GM18511 (cell line): ENCODE measurements at regions not wholly inside any gene's neighbourhood (a gene's known extent, or its start where the extent isn't known, plus 50 kb on each side); places are given as distances from the start of the nearest gene placed in this dataset.

Experiments
- ATAC-seq: cut with Tn5 transposase; IDR thresholded peaks from one replicate; pipeline ENCODE4 v1.9.1; 2021; ENCODE audit warnings: mild to moderate bottlenecking, moderate library complexity; ENCODE audit not compliant: unreplicated experiment

DNA sequence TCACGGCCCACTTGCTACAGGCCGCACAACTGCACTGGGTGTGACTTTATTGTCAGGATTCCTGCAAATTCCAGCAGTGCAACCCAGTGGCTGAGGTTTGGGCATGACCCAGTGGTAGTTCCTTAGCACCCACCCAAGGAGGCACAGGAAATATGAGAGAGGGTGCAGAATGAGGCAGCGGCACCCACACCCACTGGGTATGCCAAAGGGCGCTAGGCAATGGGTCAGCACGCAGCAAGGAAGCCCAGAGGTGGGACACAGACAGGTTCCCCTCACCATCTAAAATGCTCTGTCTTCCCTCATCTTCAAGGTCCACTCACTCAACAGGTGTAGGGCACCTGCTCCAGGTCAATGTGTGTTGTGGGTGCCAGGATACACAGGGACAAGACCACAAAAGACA lies 357.8 kb upstream of the MKI67 start:
- ATAC-seq = no peak

DNA sequence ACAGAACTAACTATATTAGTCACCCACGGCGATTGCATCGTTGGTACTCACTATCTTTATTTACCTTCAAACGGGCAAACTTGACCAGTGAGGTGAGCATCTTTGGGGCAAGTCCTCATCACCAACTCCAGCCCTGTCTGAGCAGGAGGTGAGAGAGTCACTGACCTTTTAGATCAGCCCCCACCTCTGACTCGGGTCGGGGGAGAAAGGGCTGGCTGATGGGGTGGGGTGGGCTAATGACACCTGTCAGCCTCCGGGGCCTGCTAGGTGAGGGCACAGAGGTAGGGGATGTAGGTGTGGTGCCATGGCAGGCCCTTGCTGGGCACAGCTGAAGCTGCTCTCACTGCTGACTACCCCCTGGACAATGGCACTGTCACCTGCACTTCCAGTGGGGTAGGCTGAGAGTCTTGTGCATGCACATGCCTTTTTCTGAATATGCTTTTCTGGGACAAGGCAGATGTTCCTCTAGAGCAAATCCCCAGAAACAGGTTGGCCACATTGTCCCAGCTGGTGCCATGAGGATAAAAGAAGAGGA lies 359.5 kb upstream of the MKI67 start:
- no peak for ATAC-seq

DNA sequence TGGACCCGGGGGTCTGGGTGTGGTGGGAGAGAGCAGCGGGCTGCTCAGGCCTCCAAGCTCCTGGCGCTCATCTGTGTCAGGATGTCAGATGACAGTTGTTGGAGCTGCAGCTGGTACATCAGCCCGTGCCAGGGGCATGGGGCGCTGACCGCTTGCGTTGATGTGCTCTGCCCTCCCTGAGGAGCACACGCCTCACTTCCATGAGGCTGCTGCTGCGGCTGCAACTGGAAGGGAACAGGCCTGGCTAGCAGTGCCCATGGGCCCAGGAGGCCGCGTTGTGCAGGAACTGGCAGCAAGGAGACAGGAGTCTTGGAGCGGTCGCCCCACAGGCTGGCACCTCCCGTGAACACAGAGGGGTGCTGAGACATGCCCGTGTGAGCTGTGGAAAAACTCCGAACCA lies 361.3 kb upstream of the MKI67 start:
- ATAC-seq = no peak

DNA sequence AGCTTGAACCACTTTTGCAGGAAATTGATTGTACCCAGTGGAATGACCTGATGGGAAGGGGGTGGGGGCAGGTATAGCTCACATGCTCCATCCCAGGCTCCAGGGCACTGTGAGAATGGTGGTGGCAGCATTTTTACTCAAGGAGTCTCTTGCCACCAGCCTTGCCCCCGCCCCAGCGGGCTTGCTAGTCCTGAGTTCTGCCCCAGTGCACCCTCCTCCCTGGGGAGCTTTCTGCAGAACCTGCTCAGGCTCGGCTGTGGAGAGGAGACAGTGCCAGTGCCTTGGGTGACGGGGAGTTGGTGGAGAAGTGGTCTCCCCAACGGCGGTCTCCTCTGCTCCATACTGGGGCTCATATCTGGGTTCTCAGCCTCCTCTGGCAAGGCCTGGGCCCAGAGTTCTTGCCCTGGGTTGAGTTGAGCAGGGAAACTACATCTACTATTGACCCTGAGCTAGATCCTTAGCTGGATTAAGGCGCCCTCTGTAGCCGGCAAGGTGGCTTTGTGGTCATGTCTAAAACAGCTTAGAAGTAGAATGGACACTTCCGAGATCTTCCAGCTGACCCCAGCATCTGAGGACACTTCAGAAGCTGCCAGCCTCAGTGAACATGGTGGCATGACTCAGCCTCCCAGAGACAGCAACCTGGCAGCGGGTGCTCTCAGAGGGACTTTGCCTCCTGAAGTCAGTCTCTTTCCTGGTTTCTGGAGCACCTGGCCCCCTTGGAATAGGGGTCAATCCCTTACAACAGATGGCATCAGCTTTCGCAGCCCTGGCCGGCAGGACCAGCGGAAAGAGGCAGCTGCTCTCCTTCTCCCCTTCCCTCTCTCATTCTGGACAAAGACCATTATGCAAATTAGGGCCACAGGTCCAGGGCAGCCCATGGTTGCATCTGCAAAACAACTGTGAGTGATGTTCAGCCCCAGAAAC lies 363.4 kb upstream of the MKI67 start:
- no peak for ATAC-seq

DNA sequence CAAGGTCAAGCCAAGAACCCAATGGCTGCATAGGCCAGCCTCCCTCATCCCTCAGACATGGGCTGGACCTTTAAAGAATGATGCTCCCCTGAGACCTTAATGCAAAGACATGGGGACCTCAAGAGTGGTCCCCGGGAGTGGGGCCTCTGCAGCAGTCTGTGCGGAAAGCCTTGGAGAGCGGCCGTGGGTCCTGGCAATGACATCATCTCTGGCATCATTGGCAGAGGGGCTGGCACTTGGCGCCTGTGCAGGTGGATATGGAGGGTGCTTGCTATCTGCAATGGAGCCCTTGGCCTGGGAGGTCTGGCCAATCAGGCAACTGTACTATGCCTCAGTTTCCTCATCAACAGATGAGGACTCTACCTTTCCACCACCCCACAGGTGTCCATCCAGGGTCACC lies 365.5 kb upstream of the MKI67 start:
- ATAC-seq = no peak

DNA sequence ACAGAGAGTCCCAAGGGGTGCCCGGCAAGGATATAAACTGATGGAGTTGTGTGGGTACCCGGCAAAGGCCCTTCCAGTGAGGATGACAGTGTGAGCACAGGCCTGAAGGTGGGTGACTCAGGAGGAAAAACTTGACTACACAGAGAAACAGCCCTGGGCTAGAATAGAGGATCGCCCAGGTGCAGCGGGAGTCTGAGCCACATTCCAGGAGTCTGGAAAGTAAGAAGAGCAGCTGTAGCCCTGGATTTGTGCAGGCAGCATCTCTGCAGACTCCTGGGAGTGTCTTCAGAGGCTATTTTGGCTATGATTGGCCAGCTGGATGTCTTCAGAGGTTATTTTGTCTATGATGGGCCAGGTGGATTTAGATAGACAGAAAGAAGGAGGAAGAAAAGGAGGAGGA lies 367.6 kb upstream of the MKI67 start:
- no peak for ATAC-seq

DNA sequence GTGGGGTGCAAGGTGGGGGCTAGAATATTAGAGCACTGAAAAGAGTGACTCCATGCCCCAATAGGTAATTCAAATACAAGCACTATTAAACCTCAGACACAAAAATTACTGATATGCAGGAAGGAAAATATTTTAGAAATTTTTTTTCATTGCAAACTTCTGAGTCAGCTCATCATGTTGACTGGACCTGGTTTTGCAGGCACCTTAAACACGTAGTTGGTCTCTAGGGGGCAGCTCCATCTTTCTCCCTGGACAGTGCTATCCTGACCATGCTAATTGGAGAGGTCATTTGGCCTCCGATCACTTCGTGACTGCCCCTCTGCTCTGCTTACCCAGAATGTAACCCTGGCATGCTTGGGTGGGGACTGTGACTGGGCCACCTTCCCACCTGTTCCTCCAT lies 368.4 kb upstream of the MKI67 start:
- ATAC-seq = no peak

DNA sequence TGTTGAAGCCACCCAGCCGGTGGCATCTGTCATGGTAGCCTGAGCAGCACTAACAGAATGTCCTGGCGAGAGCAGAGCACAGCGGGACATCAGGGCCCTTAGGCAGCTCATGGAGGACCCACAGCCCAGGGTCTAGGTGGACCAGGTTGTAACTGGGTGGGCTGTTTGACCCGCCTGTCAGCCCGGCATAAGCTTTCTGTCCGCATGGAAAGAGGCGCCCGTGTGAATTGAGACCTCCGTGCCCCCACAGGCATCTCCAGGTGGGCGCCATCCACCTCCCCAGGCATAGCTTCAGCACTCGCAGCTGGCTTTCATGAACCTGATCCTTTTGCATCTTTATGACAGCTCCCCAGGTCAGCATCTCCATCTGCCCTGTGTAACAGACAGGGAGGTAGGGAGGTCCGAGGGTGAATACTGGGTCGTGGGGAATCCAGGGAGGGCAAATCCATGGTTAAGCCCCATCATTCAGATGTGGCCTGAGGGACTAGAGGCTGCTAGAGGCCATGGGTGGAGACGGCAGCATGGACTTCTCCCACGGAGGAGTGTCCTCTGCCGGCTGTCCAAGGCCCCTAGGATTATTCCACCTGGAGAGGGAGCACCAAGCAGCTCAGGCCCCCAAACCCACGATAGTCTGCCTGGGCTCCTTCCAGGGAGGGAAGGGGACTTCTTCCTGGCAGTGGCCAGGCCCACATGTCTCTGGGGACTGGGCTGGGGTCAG lies 371.6 kb upstream of the MKI67 start:
- no peak for ATAC-seq

DNA sequence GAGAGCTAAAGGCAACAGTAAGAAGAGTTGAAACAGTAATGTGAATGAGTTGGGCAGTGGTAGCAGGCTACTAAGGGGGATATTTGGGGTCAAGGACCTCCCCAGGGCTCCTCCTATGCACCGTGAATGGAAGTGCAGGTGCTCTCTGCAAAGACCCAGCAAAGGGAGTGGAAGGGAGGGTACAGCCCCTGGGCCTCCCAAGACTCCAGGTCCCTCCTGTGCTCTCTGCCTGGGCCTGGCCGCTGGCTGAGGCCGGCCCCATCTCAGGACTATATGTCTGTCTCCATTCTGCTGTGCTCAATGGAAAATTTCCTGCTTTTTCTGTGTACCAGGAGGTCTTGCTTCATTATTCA lies 372.1 kb upstream of the MKI67 start:
- ATAC-seq = no peak

DNA sequence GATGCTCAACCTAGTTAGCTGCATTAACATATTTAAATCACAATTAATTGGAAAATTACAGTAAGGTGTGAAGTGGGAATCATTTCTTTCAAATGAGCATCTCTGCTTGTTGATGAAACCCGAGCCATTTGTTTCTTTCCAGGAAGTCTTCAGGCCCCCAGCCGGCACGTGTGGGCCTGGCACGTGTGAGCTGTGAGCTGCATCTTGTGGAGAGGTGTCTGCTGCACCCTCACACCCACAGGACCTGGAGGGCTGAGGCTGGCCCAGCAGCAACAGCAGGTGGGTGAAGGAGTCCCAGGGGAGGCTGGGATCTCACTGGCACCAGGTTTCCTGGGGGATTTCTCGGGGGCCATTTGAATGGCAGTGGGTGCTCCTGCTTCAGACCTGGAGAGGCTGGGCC lies 372.5 kb upstream of the MKI67 start:
- ATAC-seq = no peak

DNA sequence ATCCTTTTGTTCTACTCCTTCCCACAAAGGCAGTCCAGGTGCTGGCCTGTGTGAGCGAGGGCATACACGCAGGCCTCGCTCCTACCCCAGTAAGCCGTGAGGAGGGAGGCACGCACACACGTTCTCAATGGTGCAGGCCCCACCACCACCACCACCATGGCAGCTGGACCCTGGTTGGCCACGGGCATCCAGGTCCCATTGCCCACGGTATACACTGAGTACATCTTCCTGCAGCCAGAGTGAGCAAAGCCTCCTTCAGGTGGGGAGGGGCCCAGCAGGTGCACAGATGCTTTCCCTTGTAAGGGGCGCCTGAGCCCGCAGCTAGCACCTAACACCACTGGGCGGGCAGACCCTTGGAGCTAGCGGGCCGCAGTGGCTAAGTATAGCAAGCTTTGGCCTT lies 373.3 kb upstream of the MKI67 start:
- no peak for ATAC-seq

DNA sequence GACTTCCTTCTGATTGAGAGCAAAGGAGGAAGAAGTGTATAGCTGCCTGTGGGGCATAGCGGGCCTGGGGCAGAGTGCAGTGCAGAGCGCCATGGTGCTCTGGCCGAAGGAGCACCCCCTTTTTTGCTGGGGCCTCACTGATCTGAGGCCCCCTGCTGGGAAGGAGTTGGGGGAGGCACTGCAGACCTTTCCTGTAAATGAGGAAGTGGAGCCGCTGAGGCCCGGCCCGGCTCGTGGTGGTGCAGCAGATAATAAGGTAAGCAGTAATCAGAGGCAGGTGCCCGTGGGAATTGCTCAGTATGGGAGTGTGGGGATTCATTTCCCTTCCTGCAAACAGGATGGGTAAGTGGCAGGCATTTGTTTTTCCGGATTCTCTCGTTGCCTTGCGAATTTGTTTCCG lies 373.7 kb upstream of the MKI67 start:
- ATAC-seq = no peak

DNA sequence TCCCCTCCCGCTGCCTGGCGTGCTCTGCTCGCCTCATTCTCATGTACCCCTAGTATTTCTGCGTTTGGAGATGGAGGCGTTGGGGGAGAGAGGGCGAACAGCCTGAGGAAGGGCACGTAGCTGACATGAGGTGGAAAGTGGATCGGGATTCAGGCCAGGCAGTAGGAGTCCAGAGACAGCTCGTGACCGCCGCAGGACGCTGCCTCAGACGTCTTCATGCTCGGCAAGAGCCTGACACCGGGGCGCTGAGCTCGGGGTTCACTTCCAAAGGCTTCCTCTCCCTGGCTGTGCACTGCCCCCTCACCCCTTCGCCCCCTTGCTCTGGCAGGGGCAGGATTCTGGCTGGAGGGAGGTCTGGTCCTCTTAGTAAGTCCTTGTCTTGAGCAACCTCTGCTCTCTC lies 374.4 kb upstream of the MKI67 start:
- no peak for ATAC-seq

DNA sequence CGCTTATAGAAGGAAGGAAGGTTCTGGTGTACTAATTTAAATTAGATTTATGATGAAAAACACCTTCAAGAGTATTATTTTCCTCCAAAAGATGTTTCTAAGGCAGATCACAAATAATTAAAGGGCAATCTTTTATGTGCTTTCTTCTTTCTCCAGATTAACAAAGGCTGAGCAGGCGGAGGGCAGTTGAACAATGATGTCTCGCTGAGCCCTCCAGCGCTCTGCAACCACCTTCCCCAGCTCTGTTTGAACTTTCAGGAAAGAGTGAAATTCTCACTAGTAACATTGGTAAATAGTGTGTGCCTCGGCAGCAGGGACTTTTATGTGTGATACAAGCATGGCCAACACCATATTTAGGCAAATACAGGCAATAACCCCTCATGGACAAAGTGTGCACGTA lies 379.1 kb upstream of the MKI67 start:
- ATAC-seq = no peak

DNA sequence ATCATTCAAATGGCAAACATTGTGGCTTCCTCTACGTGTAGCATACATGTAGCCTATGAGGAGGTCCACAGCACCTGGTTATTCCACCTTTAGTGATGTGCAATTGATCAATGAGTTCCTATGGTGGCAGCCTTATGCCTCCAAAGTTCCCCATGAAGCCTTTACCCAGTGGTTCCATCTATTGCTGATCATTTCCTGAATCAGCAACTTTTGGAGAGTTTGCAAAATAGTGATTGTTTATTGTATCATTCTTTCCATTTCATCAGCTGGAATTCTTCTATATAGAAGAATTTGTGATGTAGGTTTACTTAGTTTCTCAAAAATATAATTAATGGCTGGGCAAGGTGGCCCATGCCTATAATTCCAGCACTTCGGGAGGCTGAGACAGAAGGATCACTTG lies 380.2 kb upstream of the MKI67 start:
- no peak for ATAC-seq

DNA sequence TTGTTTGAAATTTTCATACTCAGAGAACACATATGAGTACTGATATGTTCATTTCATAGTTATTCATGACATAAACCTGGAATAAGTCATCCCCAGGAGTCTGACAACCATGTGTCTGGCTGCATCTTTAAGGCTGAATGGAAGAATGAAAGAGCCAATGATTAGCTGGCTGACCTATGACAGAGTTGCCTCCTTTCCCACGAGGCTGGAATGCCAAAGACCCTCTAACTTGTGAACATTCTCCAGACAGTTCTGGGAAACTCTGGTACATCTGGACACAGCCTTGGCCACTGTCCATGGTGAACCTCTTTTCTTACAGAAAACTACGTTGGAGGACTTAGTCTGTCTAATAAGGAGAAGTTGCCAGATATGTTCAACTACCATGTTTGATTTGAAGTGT lies 380.8 kb upstream of the MKI67 start:
- ATAC-seq = no peak

DNA sequence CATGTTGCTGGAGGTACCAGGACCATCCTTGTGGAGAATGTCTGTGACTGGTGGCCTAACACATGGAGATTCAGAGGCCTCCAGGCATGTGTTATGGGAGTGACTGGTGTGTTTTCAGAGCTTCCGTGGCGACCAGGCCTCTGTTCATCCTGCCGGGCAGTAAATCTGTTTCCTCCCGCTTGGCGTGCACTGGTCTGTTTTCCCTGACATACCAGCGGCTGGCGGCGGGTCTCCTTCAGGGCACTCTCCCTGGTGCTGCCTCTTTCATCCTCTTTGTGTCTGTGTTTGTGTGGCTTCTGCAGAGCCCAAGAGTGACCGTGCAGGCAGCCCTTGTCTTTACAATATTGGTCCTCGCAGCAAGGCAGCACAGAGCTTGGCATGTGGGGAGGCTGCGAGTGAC lies 385.1 kb upstream of the MKI67 start:
- no peak for ATAC-seq

DNA sequence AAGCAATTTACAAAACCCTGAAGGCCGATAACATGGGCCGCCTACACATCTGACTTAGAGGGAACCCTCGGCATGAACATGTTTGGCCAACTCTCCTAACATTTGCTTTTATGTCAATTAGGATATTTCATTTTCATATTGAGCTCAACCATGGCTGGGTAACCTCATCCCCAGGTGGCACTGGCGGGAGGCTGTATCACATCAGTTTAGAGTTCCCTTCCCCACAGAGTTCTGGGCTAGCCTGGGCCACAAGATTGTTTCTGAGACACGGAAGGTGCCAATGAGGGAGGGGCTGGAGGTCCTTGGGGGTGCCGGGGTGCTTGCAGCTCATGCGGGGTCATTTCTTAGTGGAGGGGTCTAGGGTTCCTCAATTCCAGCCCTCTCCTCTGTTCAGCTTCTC lies 386.5 kb upstream of the MKI67 start:
- no peak for ATAC-seq

DNA sequence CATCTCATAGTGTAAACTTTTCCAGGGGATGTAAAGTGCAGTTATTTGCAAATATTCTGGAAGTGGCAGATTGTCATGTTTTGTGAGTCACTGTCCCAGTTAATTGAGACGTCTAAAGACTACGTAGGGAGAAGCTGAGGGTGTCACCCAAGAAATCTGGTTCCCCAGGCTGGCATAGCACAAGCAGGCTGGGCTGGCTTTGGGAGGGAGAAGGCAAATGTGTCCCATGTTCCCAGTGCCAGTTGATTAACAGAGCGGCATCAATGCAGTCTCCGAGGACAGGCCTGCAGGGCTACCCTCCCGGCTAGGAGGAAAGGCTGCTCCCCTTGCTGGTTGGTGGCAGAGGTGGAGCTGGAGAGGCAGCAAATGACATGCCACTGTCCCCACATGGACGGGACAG lies 388.3 kb upstream of the MKI67 start:
- ATAC-seq = no peak

DNA sequence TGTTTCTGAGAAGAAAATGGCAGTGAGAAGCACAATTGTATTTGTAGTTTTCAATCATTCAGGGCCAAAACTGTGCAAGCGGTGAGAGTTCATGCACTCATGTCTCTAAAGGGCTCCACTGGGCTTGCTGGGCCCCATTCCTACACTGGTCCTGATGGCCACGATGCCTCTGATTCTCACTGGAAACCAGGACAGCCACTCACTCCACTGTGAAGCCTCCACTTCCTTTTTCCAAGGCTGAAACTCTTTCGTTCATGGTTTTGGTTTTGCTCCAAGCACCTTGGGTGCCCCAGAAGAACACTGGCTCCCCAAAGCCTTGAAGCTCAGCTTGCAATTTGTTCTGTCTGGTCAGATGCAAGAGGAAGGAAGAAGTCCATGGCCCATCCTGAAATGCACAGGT lies 390.0 kb upstream of the MKI67 start:
- ATAC-seq = no peak

DNA sequence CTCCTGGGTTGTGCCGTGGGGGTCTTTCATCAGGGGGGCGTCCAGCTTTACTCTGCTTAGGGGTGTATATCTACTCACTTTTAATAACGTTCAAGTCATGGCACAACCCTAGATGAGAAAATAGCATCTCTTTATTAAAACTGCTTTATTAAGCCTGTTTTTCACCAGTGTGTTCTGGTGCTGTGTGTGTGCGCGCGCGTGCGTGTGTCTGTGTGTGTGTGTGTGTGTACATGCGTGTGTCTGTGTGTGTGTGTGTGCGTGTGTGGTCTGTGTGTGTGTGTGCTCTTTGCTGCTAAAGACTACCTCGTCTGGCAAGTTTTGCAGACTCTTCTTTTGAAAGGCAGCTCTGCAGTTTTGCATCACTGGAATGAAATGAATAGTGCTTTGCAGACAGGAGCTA lies 390.9 kb upstream of the MKI67 start:
- no peak for ATAC-seq

DNA sequence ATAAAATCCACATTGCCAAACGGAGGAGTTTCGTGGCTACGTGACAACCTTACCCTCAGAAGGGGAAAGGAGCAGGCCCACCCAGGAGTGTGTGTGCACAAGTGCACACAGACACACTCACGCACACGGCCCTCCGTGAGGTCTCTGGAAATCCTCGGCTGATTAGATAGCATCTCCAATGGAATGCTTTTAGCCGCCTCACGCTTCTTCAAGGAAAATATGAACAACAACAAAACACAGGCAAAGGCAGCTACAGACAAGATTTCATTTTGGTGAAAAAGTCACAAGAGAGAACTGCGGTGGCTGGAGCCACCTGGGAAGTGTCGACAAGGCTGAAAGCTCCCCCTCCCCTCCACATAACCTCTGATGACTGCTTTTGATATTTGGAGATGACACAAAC lies 391.8 kb upstream of the MKI67 start:
- ATAC-seq = no peak
